WERI-Rb-1 (cell line): ENCODE measurements at regions not wholly inside any gene's neighbourhood (a gene's known extent, or its start where the extent isn't known, plus 50 kb on each side); places are given as distances from the start of the nearest gene placed in this dataset.

ENCODE experiments used
- DNase-seq: peaks from one replicate; pipeline ENCODE4 v3.0.0-alpha.2; 2020
- H3K27ac ChIP-seq: fragments of 250-450 bp; sonication (Bioruptor Pico); 2 replicates; pipeline ENCODE4 v1.5.1; 2020; ENCODE audit warnings: mild to moderate bottlenecking, moderate library complexity
- H3K27me3 ChIP-seq: fragments of 250-450 bp; sonication (Bioruptor Pico); 2 replicates; pipeline ENCODE4 v1.5.1; 2021; ENCODE audit warnings: mild to moderate bottlenecking, low read depth, moderate library complexity; ENCODE audit not compliant: insufficient read depth, severe bottlenecking
- H3K36me3 ChIP-seq: fragments of 250-450 bp; sonication (Bioruptor Pico); 2 replicates; pipeline ENCODE4 v1.5.1; 2020; ENCODE audit warnings: mild to moderate bottlenecking, moderate library complexity
- H3K4me3 ChIP-seq: 2 replicates; pipeline ENCODE4 v1.5.1; 2011; ENCODE audit warnings: low read depth, mild to moderate bottlenecking, control low read depth, low read length
- H3K9me3 ChIP-seq: fragments of 250-450 bp; sonication (Bioruptor Pico); 2 replicates; pipeline ENCODE4 v1.5.1; 2021; ENCODE audit warnings: mild to moderate bottlenecking, moderate library complexity; ENCODE audit not compliant: severe bottlenecking
- TF ChIP-seq, protein P1 (sequence below): IDR thresholded peaks from 2 replicates; pipeline ENCODE4 v1.5.1; 2011; ENCODE audit warnings: low read depth, mild to moderate bottlenecking, control low read depth, inconsistent platforms, low read length

DNA sequence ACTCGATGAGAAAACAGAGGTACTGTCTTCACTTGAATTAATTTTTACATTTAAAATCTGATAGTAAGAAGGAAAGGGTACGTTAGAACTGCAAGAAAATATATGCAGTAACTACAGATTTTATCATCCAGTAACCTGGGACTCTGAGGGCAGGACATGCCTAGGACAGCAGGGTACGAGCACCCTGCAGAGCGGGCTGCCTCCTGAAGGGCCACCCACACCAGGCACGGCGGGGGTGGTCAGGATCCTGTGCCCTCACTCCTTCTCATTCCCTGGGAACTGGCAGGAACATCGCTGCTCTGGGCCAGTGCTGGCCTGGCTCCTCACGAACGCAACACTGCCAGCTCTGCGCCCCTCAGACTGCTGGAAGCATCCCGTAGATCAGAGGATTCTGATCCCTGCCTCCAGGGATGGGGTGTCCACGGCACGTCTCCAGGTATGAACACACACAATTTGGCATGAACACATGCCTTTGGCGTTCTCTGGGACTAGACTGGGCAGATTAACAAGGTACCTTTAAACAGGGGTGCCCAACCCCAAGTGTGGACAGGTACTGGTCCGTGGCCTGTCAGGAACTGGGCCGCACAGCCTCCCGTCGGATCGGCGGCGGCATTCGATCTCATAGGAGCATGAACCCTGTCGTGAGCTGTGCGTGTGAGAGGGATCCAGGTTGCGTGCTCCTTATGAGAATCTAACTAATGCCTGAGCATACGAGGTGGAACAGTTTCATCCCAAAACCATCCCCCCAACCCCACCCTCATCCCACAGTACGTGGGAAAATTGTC, 99.3 kb upstream of the FAM20C start:
- DNase-seq: no peak
- TF ChIP-seq, protein P1, sequence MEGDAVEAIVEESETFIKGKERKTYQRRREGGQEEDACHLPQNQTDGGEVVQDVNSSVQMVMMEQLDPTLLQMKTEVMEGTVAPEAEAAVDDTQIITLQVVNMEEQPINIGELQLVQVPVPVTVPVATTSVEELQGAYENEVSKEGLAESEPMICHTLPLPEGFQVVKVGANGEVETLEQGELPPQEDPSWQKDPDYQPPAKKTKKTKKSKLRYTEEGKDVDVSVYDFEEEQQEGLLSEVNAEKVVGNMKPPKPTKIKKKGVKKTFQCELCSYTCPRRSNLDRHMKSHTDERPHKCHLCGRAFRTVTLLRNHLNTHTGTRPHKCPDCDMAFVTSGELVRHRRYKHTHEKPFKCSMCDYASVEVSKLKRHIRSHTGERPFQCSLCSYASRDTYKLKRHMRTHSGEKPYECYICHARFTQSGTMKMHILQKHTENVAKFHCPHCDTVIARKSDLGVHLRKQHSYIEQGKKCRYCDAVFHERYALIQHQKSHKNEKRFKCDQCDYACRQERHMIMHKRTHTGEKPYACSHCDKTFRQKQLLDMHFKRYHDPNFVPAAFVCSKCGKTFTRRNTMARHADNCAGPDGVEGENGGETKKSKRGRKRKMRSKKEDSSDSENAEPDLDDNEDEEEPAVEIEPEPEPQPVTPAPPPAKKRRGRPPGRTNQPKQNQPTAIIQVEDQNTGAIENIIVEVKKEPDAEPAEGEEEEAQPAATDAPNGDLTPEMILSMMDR: no peak
- peaks cover 3% of the 10 kb centered on the region for H3K9me3 ChIP-seq
- H3K36me3 ChIP-seq: no peaks in the 10 kb centered on the region
- no peaks in the 10 kb centered on the region for H3K27me3 ChIP-seq
- no peak overlapping the region for H3K4me3 ChIP-seq
- H3K27ac ChIP-seq: no peak overlapping the region

DNA sequence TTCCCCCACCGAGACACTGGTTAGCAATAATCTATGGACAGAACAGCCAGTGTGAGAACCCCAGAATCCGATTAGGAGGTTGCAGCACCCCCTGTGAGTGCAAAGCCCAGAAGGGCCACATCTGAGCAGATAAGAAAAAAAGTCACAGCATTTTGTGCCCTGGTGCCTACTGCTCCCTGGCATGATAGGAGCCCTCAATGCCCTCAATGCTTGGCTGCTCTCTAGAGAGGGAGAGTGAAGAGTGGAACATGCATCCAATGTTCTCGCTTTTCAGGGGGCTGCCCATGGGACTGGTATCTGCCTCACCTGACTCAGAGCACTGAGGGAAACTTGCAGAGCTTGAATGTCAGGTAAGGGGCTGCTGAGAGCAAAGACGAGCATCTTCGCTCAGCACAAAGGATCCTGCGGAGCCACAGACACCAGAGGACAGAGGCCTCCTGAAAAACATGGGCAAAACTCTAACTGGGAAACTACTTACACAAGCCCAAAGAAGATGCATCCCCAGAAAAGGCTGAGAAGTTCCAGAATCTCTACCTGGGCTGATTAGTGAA, 98.0 kb upstream of the FAM20C start:
- TF ChIP-seq, protein P1: no peak
- no peak overlapping the region for H3K4me3 ChIP-seq
- H3K27me3 ChIP-seq: no peaks in the 10 kb centered on the region
- DNase-seq: no peak
- H3K27ac ChIP-seq: no peak overlapping the region
- no peaks in the 10 kb centered on the region for H3K36me3 ChIP-seq
- peaks cover 3% of the 10 kb centered on the region for H3K9me3 ChIP-seq

DNA sequence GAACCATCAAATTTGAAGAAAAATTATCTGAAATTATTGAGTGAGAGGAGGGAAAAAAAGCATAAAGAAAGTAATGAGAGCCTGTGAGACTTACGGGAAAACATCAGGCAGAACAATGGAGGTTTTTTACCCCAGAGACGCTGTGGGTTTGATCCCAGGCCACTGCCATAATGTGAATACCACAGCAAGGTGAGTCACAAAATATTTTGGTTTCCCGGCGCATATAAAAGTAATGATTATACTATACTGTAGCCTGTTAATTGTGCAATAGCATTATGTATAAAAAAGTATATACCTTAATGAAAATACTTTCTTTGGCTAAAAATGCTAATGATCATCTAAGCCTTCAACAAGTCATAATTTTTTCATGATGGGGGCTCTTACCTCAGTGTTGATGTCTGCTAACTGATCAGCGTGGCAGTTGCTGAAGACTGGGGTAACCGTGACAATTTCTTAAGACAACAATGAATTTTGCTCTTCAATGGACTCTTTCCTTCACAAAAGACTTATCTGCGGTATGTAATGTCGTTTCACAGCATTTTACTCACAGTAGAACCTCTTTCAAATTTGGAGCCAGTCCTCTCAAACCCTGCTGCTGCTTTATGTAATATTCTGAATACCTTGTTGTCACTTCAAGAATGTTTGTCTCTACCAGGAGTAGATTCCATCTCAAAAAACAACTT, 97.0 kb upstream of the FAM20C start:
- no peak overlapping the region for H3K4me3 ChIP-seq
- no peaks in the 10 kb centered on the region for H3K27me3 ChIP-seq
- peaks cover 3% of the 10 kb centered on the region for H3K9me3 ChIP-seq
- TF ChIP-seq, protein P1: no peak
- H3K27ac ChIP-seq: no peak overlapping the region
- no peak for DNase-seq
- H3K36me3 ChIP-seq: no peaks in the 10 kb centered on the region

DNA sequence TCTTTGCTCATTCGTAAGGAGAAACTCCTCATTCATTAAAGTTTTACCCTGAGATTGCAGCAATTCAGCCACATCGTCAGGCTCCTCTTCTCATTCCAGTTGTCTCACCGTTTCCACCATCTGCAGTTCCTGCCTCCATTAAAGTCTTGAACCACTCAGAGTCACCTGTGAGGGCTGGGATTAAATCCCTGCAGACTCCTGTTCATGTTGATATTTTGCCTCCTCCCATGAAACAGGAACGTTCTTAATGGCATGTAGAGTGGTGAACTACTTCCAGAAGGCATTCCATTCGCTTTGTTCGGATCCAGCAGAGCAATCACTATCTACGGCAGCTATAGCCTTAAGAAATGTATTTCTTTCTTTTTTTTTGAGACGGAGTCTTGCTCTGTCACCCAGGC, 96.5 kb upstream of the FAM20C start:
- no peak overlapping the region for H3K27ac ChIP-seq
- TF ChIP-seq, protein P1: no peak
- no peaks in the 10 kb centered on the region for H3K36me3 ChIP-seq
- DNase-seq: no peak
- H3K27me3 ChIP-seq: no peaks in the 10 kb centered on the region
- no peak overlapping the region for H3K4me3 ChIP-seq
- peaks cover 3% of the 10 kb centered on the region for H3K9me3 ChIP-seq

DNA sequence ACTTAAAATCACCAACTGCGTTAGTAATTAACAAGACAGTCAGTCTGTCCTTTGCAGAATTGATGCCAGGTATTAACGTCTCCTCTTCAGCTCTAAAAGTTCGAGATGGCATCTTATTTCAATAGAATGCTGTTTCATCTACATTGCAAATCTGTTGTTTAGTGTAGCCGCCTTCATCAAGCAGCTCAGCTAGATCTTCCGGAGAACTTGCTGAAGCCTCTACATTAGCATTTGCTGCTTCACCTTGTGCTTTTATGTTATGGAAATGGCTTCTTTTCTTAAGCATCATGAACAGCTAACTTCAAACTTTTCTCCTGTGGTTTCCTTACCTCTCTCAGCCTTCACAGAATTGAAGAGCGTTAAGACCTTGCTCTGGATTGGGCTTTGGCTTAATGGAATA, 95.5 kb upstream of the FAM20C start:
- TF ChIP-seq, protein P1: no peak
- no peak for DNase-seq
- Histone ChIP-seq H3K27ac (no peak overlapping the region), H3K4me3 (no peak overlapping the region), H3K27me3 (no peaks in the 10 kb centered on the region), H3K36me3 (no peaks in the 10 kb centered on the region), H3K9me3 (peaks cover 3% of the 10 kb centered on the region)
